ENCODE measurements at regions not wholly inside any gene's neighbourhood (a gene's known extent, or its start where the extent isn't known, plus 50 kb on each side); places are given as distances from the start of the nearest gene placed in this dataset.

- Mint-ChIP-seq H3K9me3 (ENCODE audit: unreplicated experiment) (no peaks in the 10 kb centered on the region), H3K36me3 (ENCODE audit: low read depth, unreplicated experiment) (peaks cover 4% of the 10 kb centered on the region), H3K4me1 (ENCODE audit: unreplicated experiment) (no peaks in the 10 kb centered on the region), H3K27me3 (ENCODE audit: unreplicated experiment) (peaks cover 3% of the 10 kb centered on the region), H3K27ac (ENCODE audit: unreplicated experiment) (no peak overlapping the region), H3K4me3 (ENCODE audit: unreplicated experiment) (no peak overlapping the region)
- no peak for DNase-seq (ENCODE audit: low spot score)
- TF ChIP-seq CTCF (IDR thresholded peaks at IDR 0.05; ENCODE audit: unreplicated experiment) = no peak
Observed at GRCh38 chr2:126785236-126785635, 113.5 kb upstream of the TEX51 start.

- H3K27ac Mint-ChIP-seq (ENCODE audit: unreplicated experiment) = no peak overlapping the region
Observed at GRCh38 chr2:126785862-126786261, 112.8 kb upstream of the TEX51 start.

DNA sequence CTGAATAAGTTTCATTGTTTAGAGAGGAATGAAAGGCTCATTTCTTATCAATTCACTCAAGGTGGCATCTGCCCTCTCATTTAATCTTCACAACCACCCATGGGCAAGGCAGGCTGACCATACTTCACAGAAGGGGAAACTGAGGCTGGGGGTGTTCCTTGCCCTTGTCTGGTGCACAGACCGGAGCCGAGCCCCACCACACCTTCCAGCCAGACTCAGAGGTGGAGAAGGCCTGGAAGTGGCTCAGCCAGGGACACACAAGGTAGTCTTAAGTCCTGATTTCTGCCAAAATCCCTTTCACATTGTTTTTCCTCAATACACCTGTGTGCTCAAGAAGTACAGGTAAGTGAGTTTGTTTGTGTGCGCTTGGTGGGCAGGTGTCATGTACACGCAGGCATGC lies 111.9 kb upstream of the TEX51 start:
- no peaks in the 10 kb centered on the region for H3K36me3 Mint-ChIP-seq (ENCODE audit: low read depth, unreplicated experiment)
- peaks cover 3% of the 10 kb centered on the region for H3K27me3 Mint-ChIP-seq (ENCODE audit: unreplicated experiment)
- H3K9me3 Mint-ChIP-seq (ENCODE audit: unreplicated experiment) = no peaks in the 10 kb centered on the region
- no peak for TF ChIP-seq CTCF (IDR thresholded peaks at IDR 0.05; ENCODE audit: unreplicated experiment)
- no peaks in the 10 kb centered on the region for H3K4me1 Mint-ChIP-seq (ENCODE audit: unreplicated experiment)
- no peak overlapping the region for H3K27ac Mint-ChIP-seq (ENCODE audit: unreplicated experiment)
- H3K4me3 Mint-ChIP-seq (ENCODE audit: unreplicated experiment) = no peak overlapping the region
- no peak for DNase-seq (ENCODE audit: low spot score)

More at GRCh38 chr2:126785862-126786261, 112.8 kb upstream of the TEX51 start:
- no peak for DNase-seq (ENCODE audit: low spot score)
- Mint-ChIP-seq H3K4me3 (ENCODE audit: unreplicated experiment) (no peak overlapping the region), H3K27me3 (ENCODE audit: unreplicated experiment) (peaks cover 3% of the 10 kb centered on the region), H3K36me3 (ENCODE audit: low read depth, unreplicated experiment) (no peaks in the 10 kb centered on the region), H3K4me1 (ENCODE audit: unreplicated experiment) (no peaks in the 10 kb centered on the region), H3K9me3 (ENCODE audit: unreplicated experiment) (no peaks in the 10 kb centered on the region)
- TF ChIP-seq CTCF (IDR thresholded peaks at IDR 0.05; ENCODE audit: unreplicated experiment) = no peak

GRCh38 chr2:126787289-126787688 lies 111.4 kb upstream of the TEX51 start:
- H3K9me3 Mint-ChIP-seq (ENCODE audit: unreplicated experiment) = no peaks in the 10 kb centered on the region
- no peak overlapping the region for H3K27ac Mint-ChIP-seq (ENCODE audit: unreplicated experiment)

DNA sequence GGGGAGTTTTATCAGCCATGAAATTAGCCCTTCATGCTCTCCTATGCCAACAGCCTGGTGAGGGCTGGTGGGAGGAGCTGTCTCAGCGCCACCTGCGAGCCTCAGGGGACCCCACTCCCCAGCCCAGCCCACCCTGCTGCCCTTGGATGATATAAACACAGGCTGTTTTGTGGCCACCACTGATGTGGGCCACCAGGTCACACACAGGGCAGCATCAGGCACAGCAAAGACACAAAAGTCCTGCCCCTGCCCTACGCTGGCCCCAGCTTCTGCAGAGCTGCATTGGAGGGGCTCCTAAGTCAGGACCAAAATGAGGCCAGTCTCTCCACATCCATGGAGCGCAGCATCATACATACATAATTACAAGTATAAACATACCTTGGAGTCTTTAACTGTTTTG lies 110.6 kb upstream of the TEX51 start:
- no peak for DNase-seq (ENCODE audit: low spot score)
- H3K27me3 Mint-ChIP-seq (ENCODE audit: unreplicated experiment) = peaks cover 4% of the 10 kb centered on the region
- H3K36me3 Mint-ChIP-seq (ENCODE audit: low read depth, unreplicated experiment) = no peaks in the 10 kb centered on the region
- H3K4me3 Mint-ChIP-seq (ENCODE audit: unreplicated experiment) = no peak overlapping the region
- no peaks in the 10 kb centered on the region for H3K9me3 Mint-ChIP-seq (ENCODE audit: unreplicated experiment)
- no peak overlapping the region for H3K27ac Mint-ChIP-seq (ENCODE audit: unreplicated experiment)
- no peak for TF ChIP-seq CTCF (IDR thresholded peaks at IDR 0.05; ENCODE audit: unreplicated experiment)
- H3K4me1 Mint-ChIP-seq (ENCODE audit: unreplicated experiment) = no peaks in the 10 kb centered on the region

More at GRCh38 chr2:126787289-126787688, 111.4 kb upstream of the TEX51 start:
- TF ChIP-seq CTCF (IDR thresholded peaks at IDR 0.05; ENCODE audit: unreplicated experiment) = no peak
- no peaks in the 10 kb centered on the region for H3K36me3 Mint-ChIP-seq (ENCODE audit: low read depth, unreplicated experiment)
- no peak overlapping the region for H3K4me3 Mint-ChIP-seq (ENCODE audit: unreplicated experiment)
- no peak for DNase-seq (ENCODE audit: low spot score)
- peaks cover 2% of the 10 kb centered on the region for H3K27me3 Mint-ChIP-seq (ENCODE audit: unreplicated experiment)
- H3K4me1 Mint-ChIP-seq (ENCODE audit: unreplicated experiment) = no peaks in the 10 kb centered on the region
